ENCODE measurements at regions not wholly inside any gene's neighbourhood (a gene's known extent, or its start where the extent isn't known, plus 50 kb on each side); places are given as distances from the start of the nearest gene placed in this dataset.

- no peak for DNase-seq
Observed at GRCh38 chr2:193793914-193794313, 1599.2 kb upstream of the TMEFF2 start.

GRCh38 chr2:193783681-193784080, 1588.9 kb upstream of the TMEFF2 start:
- DNase-seq = no peak

- no peak for DNase-seq
Observed at GRCh38 chr2:193778293-193778692, 1583.6 kb upstream of the TMEFF2 start.

- no peak for DNase-seq
Observed at GRCh38 chr2:193776988-193777387, 1582.3 kb upstream of the TMEFF2 start.

GRCh38 chr2:193774166-193774565, 1579.4 kb upstream of the TMEFF2 start:
- no peak for DNase-seq

- DNase-seq = no peak
Observed at GRCh38 chr2:193751299-193751698, 1556.6 kb upstream of the TMEFF2 start.

GRCh38 chr2:193749485-193749884, 1554.8 kb upstream of the TMEFF2 start:
- no peak for DNase-seq

- no peak for DNase-seq
Observed at GRCh38 chr2:193743089-193743488, 1548.4 kb upstream of the TMEFF2 start.

GRCh38 chr2:193738892-193739291, 1544.2 kb upstream of the TMEFF2 start:
- DNase-seq = no peak

GRCh38 chr2:193712912-193713311, 1518.2 kb upstream of the TMEFF2 start:
- DNase-seq = no peak

GRCh38 chr2:193703411-193703810, 1508.7 kb upstream of the TMEFF2 start:
- no peak for DNase-seq

GRCh38 chr2:193701484-193701883, 1506.8 kb upstream of the TMEFF2 start:
- no peak for DNase-seq

- no peak for DNase-seq
Observed at GRCh38 chr2:193695367-193695766, 1500.6 kb upstream of the TMEFF2 start.

- DNase-seq = no peak
Observed at GRCh38 chr2:193693758-193694157, 1499.0 kb upstream of the TMEFF2 start.

- DNase-seq = no peak
Observed at GRCh38 chr2:193690572-193690971, 1495.8 kb upstream of the TMEFF2 start.

GRCh38 chr2:193687195-193687594, 1492.5 kb upstream of the TMEFF2 start:
- DNase-seq = no peak

GRCh38 chr2:193679847-193680246, 1485.1 kb upstream of the TMEFF2 start:
- DNase-seq = no peak

- DNase-seq = no peak
Observed at GRCh38 chr2:193670478-193670877, 1475.7 kb upstream of the TMEFF2 start.

- DNase-seq = no peak
Observed at GRCh38 chr2:193668557-193669323, 1474.0 kb upstream of the TMEFF2 start.

GRCh38 chr2:193627927-193628272, 1433.2 kb upstream of the TMEFF2 start:
- DNase-seq = no peak

- no peak for DNase-seq
Observed at GRCh38 chr2:193627187-193627926, 1432.6 kb upstream of the TMEFF2 start.

GRCh38 chr2:193608451-193608850, 1413.7 kb upstream of the TMEFF2 start:
- no peak for DNase-seq

GRCh38 chr2:193590831-193591230, 1396.1 kb upstream of the TMEFF2 start:
- DNase-seq = no peak

- DNase-seq = no peak
Observed at GRCh38 chr2:193584522-193584938, 1389.8 kb upstream of the TMEFF2 start.
